HG02885 (cell line): ENCODE measurements at regions not wholly inside any gene's neighbourhood (a gene's known extent, or its start where the extent isn't known, plus 50 kb on each side); places are given as distances from the start of the nearest gene placed in this dataset.

Source experiments
- ATAC-seq: cut with Tn5 transposase; IDR thresholded peaks from one replicate; pipeline ENCODE4 v1.9.1; 2021; ENCODE audit warnings: mild to moderate bottlenecking; ENCODE audit not compliant: unreplicated experiment, poor library complexity

- ATAC-seq, result no peak
Observed at GRCh38 chr18:29501952-29502351, 1325.0 kb upstream of the CDH2 start.

GRCh38 chr18:29496152-29496680, 1319.3 kb upstream of the CDH2 start:
- ATAC-seq, result no peak

DNA sequence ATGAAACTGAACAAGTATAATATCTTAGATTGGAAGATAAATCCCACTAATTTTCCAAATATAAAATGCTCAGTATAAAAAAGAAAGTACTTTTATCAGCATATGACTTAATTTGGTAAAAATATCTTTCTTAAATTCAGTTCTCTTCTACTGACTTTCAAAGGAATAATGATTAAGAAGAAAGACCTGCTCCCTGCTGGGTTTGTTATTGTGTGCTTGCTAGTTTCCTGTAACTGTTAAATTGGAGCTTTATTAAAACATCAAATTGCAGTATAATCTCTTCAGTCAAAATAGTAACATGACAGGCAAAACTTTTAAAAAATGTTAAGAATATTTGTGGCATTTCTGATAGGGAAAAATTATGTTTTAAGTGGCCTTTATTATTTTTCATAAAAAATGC, 1317.4 kb upstream of the CDH2 start:
- ATAC-seq, result no peak

DNA sequence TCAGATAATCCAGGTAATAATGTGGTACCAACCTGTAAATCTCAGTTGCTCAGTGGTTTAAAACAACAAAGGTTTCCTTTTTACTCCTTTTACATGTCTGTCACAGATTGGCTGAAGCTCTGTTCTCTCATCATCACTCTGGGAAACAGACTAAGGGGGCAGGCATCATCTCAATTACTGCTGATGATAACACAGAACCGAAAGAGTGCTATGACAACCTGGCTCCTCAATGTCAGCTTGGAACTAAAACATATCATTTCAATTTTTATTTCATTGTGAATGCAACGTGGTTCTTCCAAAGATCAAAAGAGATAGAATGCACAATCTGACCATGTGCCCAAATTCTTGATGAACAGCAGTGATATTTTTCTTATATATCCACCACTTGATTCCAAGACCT, 1315.0 kb upstream of the CDH2 start:
- no peak for ATAC-seq

- no peak for ATAC-seq
Observed at GRCh38 chr18:29488617-29489016, 1311.7 kb upstream of the CDH2 start.

- no peak for ATAC-seq
Observed at GRCh38 chr18:29465526-29465925, 1288.6 kb upstream of the CDH2 start.

DNA sequence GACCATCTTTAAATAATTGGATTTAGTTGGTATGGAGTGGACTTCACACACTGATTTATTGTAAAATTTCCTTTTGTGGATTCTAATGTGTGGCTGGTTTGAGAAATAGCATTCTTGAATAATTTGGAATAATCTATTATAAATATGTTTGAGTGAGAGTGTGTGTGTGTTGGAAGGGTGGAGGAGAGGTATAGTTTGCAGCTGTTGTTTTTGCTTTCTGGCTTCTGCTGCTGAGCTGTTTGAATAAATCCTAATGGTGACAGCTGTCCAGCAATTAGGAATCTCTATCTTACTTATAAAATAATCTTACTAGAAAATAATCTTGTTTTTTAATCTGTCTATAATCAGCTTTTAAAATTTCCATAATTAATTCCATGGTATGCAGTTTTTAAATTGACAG, 1283.0 kb upstream of the CDH2 start:
- no peak for ATAC-seq

DNA sequence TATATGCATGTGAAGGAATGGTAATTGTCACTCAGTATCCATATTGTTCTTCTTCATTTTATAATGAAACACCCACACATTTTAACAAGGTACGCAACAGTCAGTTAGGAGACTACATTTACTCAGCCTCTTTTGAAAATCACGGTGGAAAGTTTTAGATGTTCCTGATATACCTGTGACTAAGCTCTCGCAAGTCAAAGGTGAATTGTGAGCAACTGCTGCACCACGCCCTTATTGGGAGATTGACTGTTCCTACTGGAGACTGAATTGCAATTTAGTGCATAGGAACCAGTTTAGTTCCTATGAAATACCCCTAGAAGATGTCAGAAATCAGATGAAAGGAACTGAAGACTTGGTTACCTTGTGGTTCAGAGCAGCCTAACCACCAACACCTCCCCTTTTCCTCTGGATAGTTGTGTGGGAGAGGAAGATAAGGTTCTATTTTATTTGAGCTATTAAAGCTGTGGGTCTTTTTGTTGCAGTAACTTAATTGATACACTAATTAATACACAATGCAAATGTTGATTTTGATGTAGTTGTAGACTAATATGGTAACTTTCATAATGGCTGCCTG, 1280.5 kb upstream of the CDH2 start:
- ATAC-seq, result no peak

- ATAC-seq, result no peak
Observed at GRCh38 chr18:29449424-29449823, 1272.5 kb upstream of the CDH2 start.

- ATAC-seq, result no peak
Observed at GRCh38 chr18:29439398-29439797, 1262.5 kb upstream of the CDH2 start.

GRCh38 chr18:29436459-29436858, 1259.5 kb upstream of the CDH2 start:
- no peak for ATAC-seq

- ATAC-seq, result no peak
Observed at GRCh38 chr18:29434650-29435049, 1257.7 kb upstream of the CDH2 start.

DNA sequence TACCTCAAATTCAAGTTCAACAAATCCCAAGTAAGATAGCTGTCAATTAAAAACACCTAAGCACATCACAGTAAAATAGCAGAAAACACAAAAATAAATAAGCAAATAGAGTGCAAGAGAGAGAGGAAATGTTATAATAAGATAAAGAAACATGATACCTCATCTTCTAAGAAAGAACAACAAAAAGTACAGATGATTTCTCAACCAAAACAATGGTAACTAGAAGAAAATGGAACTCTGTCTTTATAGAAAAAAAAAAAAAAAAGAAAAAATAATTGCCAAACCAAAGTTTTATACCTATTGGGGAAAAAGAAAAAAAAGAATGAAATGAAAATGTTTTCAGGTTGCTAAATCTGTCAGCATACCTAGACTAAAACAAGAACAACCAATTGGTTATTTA, 1253.5 kb upstream of the CDH2 start:
- ATAC-seq, result no peak

DNA sequence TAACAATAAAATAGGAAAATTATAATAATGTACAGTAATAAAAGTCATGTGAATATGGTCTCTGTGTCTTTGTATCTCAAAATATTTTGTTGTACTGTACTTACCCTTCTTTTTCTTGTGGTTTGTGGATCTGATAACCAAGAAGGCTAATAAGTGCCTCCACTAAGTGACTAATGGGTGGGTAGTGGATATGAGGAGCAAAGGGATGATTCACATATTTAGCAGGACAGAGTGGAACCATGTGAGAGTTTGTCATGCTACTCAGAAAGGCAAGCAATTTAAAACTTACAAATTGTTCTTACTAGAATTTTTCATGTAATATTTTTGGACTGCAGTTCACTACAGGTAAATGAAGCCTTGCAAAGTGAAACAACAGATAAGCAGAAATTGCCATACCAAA, 1241.2 kb upstream of the CDH2 start:
- ATAC-seq, result no peak

GRCh38 chr18:29406996-29407395, 1230.1 kb upstream of the CDH2 start:
- no peak for ATAC-seq

GRCh38 chr18:29397536-29397935, 1220.6 kb upstream of the CDH2 start:
- ATAC-seq, result no peak

DNA sequence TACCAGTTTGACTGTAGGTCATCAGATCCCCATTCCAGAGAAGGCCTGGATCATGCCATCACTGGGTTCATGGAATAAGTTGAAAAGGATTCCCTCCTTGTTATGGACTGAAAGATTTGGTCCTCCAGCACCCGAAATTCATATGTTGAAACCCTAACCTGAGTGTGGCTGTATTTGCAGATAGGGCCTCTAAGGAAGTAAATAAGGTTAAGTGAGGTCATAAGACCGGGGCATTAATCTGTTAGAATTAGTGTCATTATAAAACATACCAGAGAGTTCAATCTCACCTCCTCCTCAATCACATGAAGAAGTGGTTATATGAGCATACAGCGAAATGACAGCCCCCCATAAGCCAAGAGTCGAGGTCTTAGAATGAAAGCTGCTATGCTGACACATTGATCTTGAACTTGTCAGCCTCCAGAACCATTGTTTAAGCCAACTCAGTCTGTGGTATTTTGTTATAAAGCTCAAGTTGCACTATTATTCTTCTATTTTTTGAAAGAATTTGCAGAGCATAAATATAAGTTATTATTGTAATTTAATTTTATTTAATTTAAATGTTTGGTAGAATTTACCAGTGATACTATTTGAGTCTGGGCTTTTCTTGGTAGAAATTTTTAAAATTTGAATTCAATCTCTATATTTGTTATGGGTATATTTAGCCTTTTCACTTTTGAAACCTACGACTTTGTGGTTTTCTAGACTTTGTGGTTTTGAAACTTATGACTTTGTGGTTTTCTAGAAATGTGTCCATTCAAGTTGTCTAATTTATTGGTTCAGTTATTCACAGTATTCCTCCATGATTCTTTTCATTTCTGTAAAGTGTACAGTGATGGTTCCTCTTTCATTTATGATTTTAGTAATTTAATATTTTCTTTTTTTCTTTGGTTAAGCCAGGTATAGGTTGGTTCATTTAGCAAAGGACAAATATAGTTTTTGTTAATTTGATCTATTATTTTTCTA, 1206.7 kb upstream of the CDH2 start:
- peak; percentile 80 for ATAC-seq

DNA sequence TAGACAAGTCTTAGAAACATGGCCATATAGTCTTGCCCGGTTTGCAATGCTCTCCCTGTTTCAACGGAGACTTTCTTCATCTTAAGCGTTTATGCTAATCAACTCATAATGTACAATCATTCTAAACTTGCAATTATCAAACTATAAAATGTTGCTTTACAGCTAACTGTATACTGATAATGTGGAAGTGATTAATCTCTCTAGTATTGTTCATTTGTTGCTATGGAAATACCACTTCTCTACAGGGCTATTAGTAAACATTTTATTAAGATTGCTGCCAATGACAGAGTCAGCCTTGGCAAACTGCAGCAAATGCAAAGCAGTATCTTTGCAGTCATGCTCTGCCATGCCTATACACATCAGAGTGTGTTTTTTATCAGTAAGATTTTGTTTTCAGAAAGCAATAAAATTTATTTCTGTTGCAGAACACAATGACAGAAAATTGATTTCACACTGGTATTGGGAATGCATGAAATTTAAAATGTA, 1201.8 kb upstream of the CDH2 start:
- ATAC-seq, result no peak

DNA sequence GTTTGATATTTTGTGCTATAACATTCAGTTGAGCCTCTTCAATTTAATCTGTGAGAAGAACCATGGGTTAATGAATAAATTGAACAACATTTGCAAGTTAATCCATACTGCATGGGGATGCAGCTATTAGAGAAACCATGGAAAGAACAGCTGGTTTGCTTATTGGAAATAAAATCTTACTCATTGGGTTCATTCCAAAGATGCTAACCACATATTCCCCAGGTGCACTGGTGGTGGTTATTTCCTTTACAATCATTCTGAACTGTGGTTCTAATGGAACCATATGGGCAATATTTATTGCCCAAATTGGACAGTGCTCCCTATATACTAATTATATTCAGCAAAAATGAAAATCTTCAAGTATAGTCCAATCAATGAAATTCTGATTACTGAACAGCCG, 1200.4 kb upstream of the CDH2 start:
- ATAC-seq, result no peak

GRCh38 chr18:29373000-29373399, 1196.1 kb upstream of the CDH2 start:
- ATAC-seq, result no peak

DNA sequence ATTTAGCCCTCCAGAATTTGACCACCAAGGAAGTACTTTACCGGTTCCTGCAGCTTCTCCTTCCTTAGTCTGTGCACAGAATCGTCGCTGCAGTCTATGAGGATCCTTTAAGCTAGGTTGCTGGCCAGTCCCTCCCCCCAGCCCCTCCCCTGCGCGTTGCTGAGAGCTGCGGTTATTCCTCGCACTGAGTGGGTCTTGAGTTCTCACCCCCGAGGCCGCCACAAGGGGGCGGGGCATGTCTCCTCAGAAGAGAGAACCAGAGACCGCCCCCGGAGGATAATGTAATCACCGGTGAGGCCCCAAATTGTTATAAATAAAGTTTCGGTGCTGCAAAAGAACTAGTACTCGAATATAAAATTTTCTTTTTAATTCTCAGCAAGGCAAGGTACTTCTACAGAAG, 1184.9 kb upstream of the CDH2 start:
- ATAC-seq, result no peak
